GM12878 (cell line): ENCODE measurements at regions not wholly inside any gene's neighbourhood (a gene's known extent, or its start where the extent isn't known, plus 50 kb on each side); places are given as distances from the start of the nearest gene placed in this dataset.

ENCODE experiments used
- BCL11A ChIP-seq: IDR thresholded peaks from 2 replicates; pipeline ENCODE4 v1.6.1; 2011; ENCODE audit warnings: low read depth, low read length
- CBFB ChIP-seq: IDR thresholded peaks from 2 replicates; pipeline ENCODE4 v1.6.1; 2016; ENCODE audit warnings: antibody characterized with exemption, low read depth
- DPF2 ChIP-seq: fragments of 450-650 bp; IDR thresholded peaks from 2 replicates; pipeline ENCODE4 v1.6.1; 2017; ENCODE audit warnings: mild to moderate bottlenecking
- ESRRA ChIP-seq: IDR thresholded peaks from 2 replicates; pipeline ENCODE4 v1.6.1; 2012; ENCODE audit warnings: mild to moderate bottlenecking, low read length, improper control_type of control experiment
- ETV6 ChIP-seq, 2 experiments: fragments of 450-650 bp in 1 of 2; IDR thresholded peaks in 1 of 2; conservative IDR thresholded peaks in 1 of 2; 2 replicates each; pipeline ENCODE4 v1.6.1; 2014; ENCODE audit warnings: antibody characterized with exemption in 1 of 2, borderline replicate concordance in 1 of 2, low read depth in 1 of 2, mild to moderate bottlenecking in 1 of 2, moderate library complexity in 1 of 2
- EZH2 ChIP-seq: IDR thresholded peaks from 2 replicates; pipeline ENCODE4 v1.6.1; 2012; ENCODE audit warnings: low read depth, mild to moderate bottlenecking, control low read depth, inconsistent platforms, low read length, borderline replicate concordance; ENCODE audit not compliant: control insufficient read depth
- NR2F1 ChIP-seq: fragments of 450-650 bp; conservative IDR thresholded peaks from 2 replicates; pipeline ENCODE4 v1.6.1; 2017; ENCODE audit warnings: mild to moderate bottlenecking
- POLR2AphosphoS5 ChIP-seq: IDR thresholded peaks from 2 replicates; pipeline ENCODE4 v1.6.1; 2011; ENCODE audit warnings: mild to moderate bottlenecking, low read length, inconsistent platforms
- SMARCA5 ChIP-seq: fragments of 450-650 bp; IDR thresholded peaks from 2 replicates; pipeline ENCODE4 v1.6.1; 2017; ENCODE audit warnings: mild to moderate bottlenecking
- SP1 ChIP-seq: IDR thresholded peaks from one replicate; pipeline ENCODE4 v1.6.1; 2011; ENCODE audit warnings: low read depth, low read length
- YBX1 ChIP-seq: fragments of 450-650 bp; IDR thresholded peaks from 2 replicates; pipeline ENCODE4 v1.6.1; 2016; ENCODE audit warnings: antibody characterized with exemption
- ZNF384 ChIP-seq: IDR thresholded peaks from 2 replicates; pipeline ENCODE4 v1.6.1; 2012; ENCODE audit warnings: low read depth, mild to moderate bottlenecking, low read length, improper control_type of control experiment, borderline replicate concordance
- TF ChIP-seq, protein P1 (sequence below): IDR thresholded peaks from 2 replicates; pipeline ENCODE4 v1.6.1; 2012; ENCODE audit warnings: improper control_type of control experiment, low read depth, low read length; ENCODE audit not compliant: insufficient replicate concordance

- no peak for TF ChIP-seq ETV6 (conservative IDR thresholded peaks at IDR 0.05 in 1 of 2, IDR thresholded peaks at IDR 0.05 in 1 of 2; ENCODE audit: borderline replicate concordance in 1 of 2, low read depth in 1 of 2)
- TF ChIP-seq, protein P1, sequence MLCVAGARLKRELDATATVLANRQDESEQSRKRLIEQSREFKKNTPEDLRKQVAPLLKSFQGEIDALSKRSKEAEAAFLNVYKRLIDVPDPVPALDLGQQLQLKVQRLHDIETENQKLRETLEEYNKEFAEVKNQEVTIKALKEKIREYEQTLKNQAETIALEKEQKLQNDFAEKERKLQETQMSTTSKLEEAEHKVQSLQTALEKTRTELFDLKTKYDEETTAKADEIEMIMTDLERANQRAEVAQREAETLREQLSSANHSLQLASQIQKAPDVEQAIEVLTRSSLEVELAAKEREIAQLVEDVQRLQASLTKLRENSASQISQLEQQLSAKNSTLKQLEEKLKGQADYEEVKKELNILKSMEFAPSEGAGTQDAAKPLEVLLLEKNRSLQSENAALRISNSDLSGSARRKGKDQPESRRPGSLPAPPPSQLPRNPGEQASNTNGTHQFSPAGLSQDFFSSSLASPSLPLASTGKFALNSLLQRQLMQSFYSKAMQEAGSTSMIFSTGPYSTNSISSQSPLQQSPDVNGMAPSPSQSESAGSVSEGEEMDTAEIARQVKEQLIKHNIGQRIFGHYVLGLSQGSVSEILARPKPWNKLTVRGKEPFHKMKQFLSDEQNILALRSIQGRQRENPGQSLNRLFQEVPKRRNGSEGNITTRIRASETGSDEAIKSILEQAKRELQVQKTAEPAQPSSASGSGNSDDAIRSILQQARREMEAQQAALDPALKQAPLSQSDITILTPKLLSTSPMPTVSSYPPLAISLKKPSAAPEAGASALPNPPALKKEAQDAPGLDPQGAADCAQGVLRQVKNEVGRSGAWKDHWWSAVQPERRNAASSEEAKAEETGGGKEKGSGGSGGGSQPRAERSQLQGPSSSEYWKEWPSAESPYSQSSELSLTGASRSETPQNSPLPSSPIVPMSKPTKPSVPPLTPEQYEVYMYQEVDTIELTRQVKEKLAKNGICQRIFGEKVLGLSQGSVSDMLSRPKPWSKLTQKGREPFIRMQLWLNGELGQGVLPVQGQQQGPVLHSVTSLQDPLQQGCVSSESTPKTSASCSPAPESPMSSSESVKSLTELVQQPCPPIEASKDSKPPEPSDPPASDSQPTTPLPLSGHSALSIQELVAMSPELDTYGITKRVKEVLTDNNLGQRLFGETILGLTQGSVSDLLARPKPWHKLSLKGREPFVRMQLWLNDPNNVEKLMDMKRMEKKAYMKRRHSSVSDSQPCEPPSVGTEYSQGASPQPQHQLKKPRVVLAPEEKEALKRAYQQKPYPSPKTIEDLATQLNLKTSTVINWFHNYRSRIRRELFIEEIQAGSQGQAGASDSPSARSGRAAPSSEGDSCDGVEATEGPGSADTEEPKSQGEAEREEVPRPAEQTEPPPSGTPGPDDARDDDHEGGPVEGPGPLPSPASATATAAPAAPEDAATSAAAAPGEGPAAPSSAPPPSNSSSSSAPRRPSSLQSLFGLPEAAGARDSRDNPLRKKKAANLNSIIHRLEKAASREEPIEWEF, result no peak
- TF ChIP-seq EZH2, result no peak
- no peak for TF ChIP-seq SMARCA5
- no peak for TF ChIP-seq POLR2AphosphoS5
- no peak for TF ChIP-seq CBFB
- no peak for TF ChIP-seq ZNF384
- no peak for TF ChIP-seq BCL11A
- TF ChIP-seq NR2F1, result no peak
- TF ChIP-seq DPF2, result no peak
- TF ChIP-seq SP1, result no peak
- TF ChIP-seq ESRRA, result no peak
- no peak for TF ChIP-seq YBX1
Measured at GRCh38 chr2:180618570-180618969, 361.8 kb upstream of the UBE2E3 start.
